ENCODE measurements at regions not wholly inside any gene's neighbourhood (a gene's known extent, or its start where the extent isn't known, plus 50 kb on each side); places are given as distances from the start of the nearest gene placed in this dataset.

GRCh38 chr13:109393045-109393444 lies 393.3 kb downstream of the IRS2 start:
- no peak for DNase-seq

DNA sequence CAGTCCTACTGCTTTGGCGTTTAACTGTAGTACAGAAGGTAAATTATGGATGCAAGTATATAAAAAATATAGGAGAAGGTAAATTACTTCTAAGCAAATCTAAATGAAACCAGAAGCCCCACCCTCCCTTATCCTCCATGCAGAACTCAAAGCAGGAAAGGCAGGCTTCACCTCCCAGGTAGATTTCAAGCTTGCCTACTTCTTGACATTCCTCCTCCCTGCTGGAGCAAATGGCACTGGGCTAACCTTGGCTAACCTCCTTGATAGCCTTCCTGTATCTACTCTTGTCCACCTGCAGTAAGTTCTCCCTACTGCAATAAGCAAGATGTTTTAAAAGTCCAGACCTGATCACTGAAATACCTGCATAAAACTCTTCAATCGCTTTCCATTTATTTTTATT lies 396.0 kb downstream of the IRS2 start:
- no peak for DNase-seq

- peak; percentile 97 for DNase-seq
These were observed 396.5 kb downstream of the IRS2 start for GRCh38 chr13:109389892-109390345.

- no peak for DNase-seq
These were observed 396.9 kb downstream of the IRS2 start for GRCh38 chr13:109389456-109389855.

DNA sequence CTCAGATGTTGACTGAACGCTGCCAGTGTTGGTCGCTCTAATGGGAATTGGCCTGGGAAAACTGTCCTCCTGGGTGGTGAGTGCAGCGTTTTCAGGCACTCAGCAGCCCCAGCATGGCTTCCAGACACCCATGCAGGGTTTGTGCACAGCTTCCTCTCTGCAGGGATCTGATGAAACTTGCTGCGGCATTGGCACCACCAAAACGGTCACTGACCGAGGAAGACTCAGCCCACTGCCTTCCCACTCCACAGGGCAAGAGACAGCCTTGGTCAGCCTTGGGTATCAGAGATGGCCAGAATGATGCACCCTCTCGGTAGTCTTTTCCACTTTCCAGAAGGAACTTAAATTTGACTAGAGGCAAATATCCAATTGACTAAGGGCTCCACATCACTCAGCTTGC lies 398.9 kb downstream of the IRS2 start:
- no peak for DNase-seq

- DNase-seq = no peak
These were observed 401.2 kb downstream of the IRS2 start for GRCh38 chr13:109385242-109385560.

GRCh38 chr13:109384491-109385241 lies 401.7 kb downstream of the IRS2 start:
- no peak for DNase-seq

GRCh38 chr13:109383683-109384082 lies 402.7 kb downstream of the IRS2 start:
- DNase-seq = no peak

GRCh38 chr13:109381546-109382180 lies 404.7 kb downstream of the IRS2 start:
- no peak for DNase-seq

GRCh38 chr13:109380457-109380856 lies 405.9 kb downstream of the IRS2 start:
- DNase-seq = no peak

DNA sequence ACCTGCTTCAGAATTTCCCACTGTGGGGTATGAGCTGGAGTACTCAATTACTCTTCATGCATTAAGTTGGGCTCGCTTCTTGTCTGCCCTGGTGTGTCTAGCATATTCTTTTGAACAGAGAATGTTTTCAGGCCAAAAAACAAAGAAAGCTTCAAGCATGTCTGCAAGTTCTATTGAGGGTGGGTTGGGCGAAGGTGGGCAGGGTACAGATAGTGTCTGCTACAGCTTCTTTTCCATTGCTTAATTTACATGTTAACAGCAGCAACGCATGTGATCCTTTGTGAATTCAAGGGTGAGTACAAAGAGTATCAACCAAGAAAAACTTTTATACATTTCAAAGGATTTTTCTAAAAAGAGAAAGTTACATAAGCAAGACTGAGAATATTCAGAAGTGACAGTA lies 406.5 kb downstream of the IRS2 start:
- no peak for DNase-seq

- DNase-seq = no peak
These were observed 409.4 kb downstream of the IRS2 start for GRCh38 chr13:109376936-109377335.

DNA sequence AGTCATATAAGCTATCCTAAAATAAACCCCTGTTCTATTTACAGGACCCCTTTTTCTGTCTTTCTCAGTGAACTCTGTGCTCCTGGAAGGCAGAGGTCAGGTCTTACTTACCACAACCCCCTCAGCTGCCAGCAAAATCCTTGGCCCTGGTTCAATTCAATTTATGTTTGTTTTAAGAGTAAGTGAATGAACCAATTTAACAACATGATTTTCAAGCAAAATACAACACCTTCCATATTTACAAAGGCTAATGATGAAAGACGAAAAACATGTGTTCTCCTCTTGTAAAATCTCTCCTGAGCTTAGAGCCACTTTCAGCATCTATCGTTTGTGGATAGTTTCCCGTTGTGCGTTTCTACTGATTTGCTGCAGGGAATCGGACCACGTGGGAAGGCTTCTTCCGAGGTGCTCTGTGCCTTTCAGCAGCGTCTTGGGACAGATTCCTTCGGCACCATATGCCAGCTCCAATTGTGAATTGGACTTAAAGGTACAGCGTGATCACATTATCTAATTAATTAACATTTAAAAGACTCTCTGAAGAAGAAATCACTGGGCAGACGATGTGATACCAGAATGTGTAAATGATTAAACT lies 411.7 kb downstream of the IRS2 start:
- DNase-seq = no peak

- no peak for DNase-seq
These were observed 413.7 kb downstream of the IRS2 start for GRCh38 chr13:109372666-109373065.

GRCh38 chr13:109371066-109371465 lies 415.3 kb downstream of the IRS2 start:
- DNase-seq = no peak

- DNase-seq = no peak
These were observed 415.9 kb downstream of the IRS2 start for GRCh38 chr13:109370496-109370895.

GRCh38 chr13:109369353-109370052 lies 416.9 kb downstream of the IRS2 start:
- DNase-seq = no peak

DNA sequence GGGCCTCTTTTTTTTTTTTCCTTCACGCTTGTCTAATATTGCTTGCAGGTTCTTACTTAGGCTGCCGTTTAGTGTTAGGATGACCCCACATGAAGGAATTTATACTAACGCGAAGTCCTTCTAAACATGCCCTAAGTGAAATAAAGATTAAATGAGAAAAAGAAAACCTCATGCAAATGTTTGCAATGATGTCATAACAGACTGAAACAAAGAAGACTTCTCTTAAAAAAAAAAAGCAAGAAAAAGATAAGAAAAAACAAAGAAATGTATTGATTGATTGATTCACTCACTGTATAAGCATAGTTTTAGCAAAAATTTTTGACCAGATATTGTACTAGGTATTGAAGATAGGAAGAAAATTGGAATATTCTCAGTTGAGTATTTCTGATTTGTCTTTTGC lies 418.2 kb downstream of the IRS2 start:
- no peak for DNase-seq

DNA sequence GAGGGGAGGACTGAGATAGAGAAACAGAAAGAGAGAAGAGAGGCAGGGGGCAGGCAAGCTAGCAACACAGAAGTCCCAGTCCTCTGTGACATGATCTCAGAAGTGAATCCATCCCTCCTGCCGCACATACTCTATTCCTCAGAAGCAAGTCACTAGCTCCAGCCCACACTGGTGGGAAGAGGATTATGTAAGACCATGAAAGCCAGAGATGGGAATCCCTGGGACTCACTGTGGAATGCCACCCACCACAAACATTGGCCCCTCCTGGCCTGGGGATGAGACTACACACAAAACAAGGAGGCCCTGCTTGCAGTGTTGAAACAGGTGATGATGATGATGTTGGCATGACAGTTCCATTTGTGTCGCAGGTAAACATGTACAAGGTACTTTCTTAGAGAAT lies 419.9 kb downstream of the IRS2 start:
- DNase-seq = no peak

DNA sequence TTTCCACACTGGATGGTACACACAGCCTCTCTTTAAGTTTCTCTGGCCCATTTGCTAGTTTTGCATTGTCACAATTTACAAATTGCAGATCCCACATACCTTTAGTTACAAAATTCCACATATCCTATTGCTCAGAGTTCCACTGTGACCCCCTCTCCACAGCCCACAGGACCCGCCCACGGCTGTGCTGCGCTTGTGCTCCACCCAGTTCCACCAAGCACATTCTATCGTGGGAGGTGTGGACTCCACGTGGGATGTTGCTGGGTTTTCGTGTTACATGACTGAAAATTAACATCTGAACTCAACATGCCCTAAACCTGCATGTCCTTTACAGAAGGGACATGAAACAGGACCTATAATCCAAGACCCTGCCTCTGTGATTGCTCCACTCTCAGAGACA lies 423.0 kb downstream of the IRS2 start:
- DNase-seq = no peak

DNA sequence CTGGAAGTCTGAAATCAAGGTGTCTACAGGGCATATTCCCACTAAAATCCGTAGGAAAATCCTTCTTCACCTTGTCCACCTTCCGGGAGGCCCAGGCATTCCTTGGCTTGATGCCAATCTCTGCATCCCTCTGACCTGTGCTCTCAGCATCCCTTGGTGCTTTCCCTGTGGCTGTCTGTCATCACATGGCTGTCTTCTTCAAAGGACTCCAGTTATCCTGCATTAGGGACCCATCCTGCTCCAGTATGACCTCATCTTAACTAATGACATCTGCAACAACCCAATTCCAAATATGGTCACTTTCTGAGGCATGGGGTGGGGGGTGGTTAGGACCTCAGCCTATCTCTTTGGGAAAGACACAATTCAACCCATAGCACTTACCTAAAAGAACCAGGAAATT lies 423.8 kb downstream of the IRS2 start:
- no peak for DNase-seq

- DNase-seq = peak; percentile 16
These were observed 424.7 kb downstream of the IRS2 start for GRCh38 chr13:109361562-109362289.

Measured in SIG-M5 (cell line).